Stimulated activated CD4-positive, alpha-beta T cell treated with anti-CD3 and anti-CD28 coated beads, Interleukin-1b, Interleukin-23, amount 100 ng/mL, for 48 hours (primary cell): ENCODE measurements at regions not wholly inside any gene's neighbourhood (a gene's known extent, or its start where the extent isn't known, plus 50 kb on each side); places are given as distances from the start of the nearest gene placed in this dataset.

ENCODE experiments used
- DNase-seq: peaks from one replicate; pipeline ENCODE4 v3.0.0-alpha.2; 2020

- DNase-seq = no peak
Measured at GRCh38 chr4:184879271-184879670, 53.5 kb upstream of the ACSL1 start.

GRCh38 chr4:184882276-184882675 is 56.5 kb upstream of the ACSL1 start:
- no peak for DNase-seq

GRCh38 chr4:184883024-184883423 is 57.3 kb upstream of the ACSL1 start:
- DNase-seq = no peak

- no peak for DNase-seq
Measured at GRCh38 chr4:184884883-184885282, 59.1 kb upstream of the ACSL1 start.

- no peak for DNase-seq
Measured at GRCh38 chr4:184885602-184886001, 59.8 kb upstream of the ACSL1 start.

- DNase-seq = no peak
Measured at GRCh38 chr4:184887333-184887732, 61.6 kb upstream of the ACSL1 start.

- DNase-seq = no peak
Measured at GRCh38 chr4:184887947-184888346, 62.2 kb upstream of the ACSL1 start.

GRCh38 chr4:184889666-184890335 is 64.0 kb upstream of the ACSL1 start:
- no peak for DNase-seq

GRCh38 chr4:184890499-184890898 is 64.7 kb upstream of the ACSL1 start:
- DNase-seq = no peak

GRCh38 chr4:184891816-184892397 is 66.1 kb upstream of the ACSL1 start:
- DNase-seq = no peak

- no peak for DNase-seq
Measured at GRCh38 chr4:184892999-184893398, 67.2 kb upstream of the ACSL1 start.

- DNase-seq = no peak
Measured at GRCh38 chr4:184893801-184894571, 68.2 kb upstream of the ACSL1 start.

- no peak for DNase-seq
Measured at GRCh38 chr4:184895012-184895695, 69.4 kb upstream of the ACSL1 start.

- DNase-seq = no peak
Measured at GRCh38 chr4:184896868-184897715, 71.3 kb upstream of the ACSL1 start.

- no peak for DNase-seq
Measured at GRCh38 chr4:184897895-184898294, 72.1 kb upstream of the ACSL1 start.

GRCh38 chr4:184898793-184899192 is 73.0 kb upstream of the ACSL1 start:
- DNase-seq = no peak

GRCh38 chr4:184899261-184900134 is 73.7 kb upstream of the ACSL1 start:
- DNase-seq = no peak

GRCh38 chr4:184900184-184900583 is 74.4 kb upstream of the ACSL1 start:
- no peak for DNase-seq

GRCh38 chr4:184902550-184902949 is 76.8 kb upstream of the ACSL1 start:
- no peak for DNase-seq

- no peak for DNase-seq
Measured at GRCh38 chr4:184906480-184907097, 80.8 kb upstream of the ACSL1 start.

GRCh38 chr4:184907216-184907615 is 81.4 kb upstream of the ACSL1 start:
- no peak for DNase-seq
